ENCODE measurements at regions not wholly inside any gene's neighbourhood (a gene's known extent, or its start where the extent isn't known, plus 50 kb on each side); places are given as distances from the start of the nearest gene placed in this dataset.

GRCh38 chr7:115689941-115690340 is 340.6 kb downstream of the TFEC start (continued):
- no peak for TF ChIP-seq CTCFL (IDR thresholded peaks at IDR 0.05; ENCODE audit: borderline replicate concordance, insufficient read depth, low read depth, low read length, poor library complexity, severe bottlenecking)

- H3K9ac ChIP-seq (ENCODE audit: insufficient read depth in 1 of 2, low read depth in 2 of 2, low read length in 2 of 2): no peak overlapping the region
- H3K79me2 ChIP-seq (ENCODE audit: control insufficient read depth, insufficient read depth, low read length): no peaks in the 10 kb centered on the region
- no peak for TF ChIP-seq GABPA (tag; conservative IDR thresholded peaks at IDR 0.05; ENCODE audit: low read depth)
- TF ChIP-seq ZNF584 (CRISPR knock-in tag; IDR thresholded peaks at IDR 0.05; ENCODE audit: low read depth): no peak
- TF ChIP-seq ZNF184 (CRISPR knock-in tag; IDR thresholded peaks at IDR 0.05): no peak
- no peak for TF ChIP-seq SREBF1 (IDR thresholded peaks at IDR 0.05; ENCODE audit: borderline replicate concordance, low read depth, low read length)
- TF ChIP-seq POLR2H (tag; IDR thresholded peaks at IDR 0.05; ENCODE audit: low read depth): no peak
- no peak for TF ChIP-seq HMBOX1 (IDR thresholded peaks at IDR 0.05)
- no peak for TF ChIP-seq EP400 (IDR thresholded peaks at IDR 0.05)
- TF ChIP-seq MBD1 (CRISPR knock-in tag; IDR thresholded peaks at IDR 0.05): no peak
- no peak for TF ChIP-seq ZNF589 (CRISPR knock-in tag; IDR thresholded peaks at IDR 0.05; ENCODE audit: low read depth)
- TF ChIP-seq ZNF586 (CRISPR knock-in tag; conservative IDR thresholded peaks at IDR 0.05): no peak
- BruUV-seq (replicated peaks): no TSS peak
- no peak overlapping the region for H3K4me3 ChIP-seq
- no peaks in the 10 kb centered on the region for H4K20me1 ChIP-seq (replicated peaks; ENCODE audit: control insufficient read depth, insufficient read depth, low read length)
- POLR2A ChIA-PET: no interaction called here
- no peak for FAIRE-seq
- no peak for DNase-seq (ENCODE audit: extremely low read depth in 1 of 4, low spot score in 3 of 4)
- H3K27ac ChIP-seq (ENCODE audit: extremely low read depth, low read depth, low read length): no peak overlapping the region
- H3K36me3 ChIP-seq (ENCODE audit: control insufficient read depth, insufficient read depth, low read length): no peaks in the 10 kb centered on the region
- intact Hi-C loops (cut with micrococcal nuclease): no loop called here
- in situ Hi-C loops (cut with MboI): no loop called here
- H3K27me3 ChIP-seq (ENCODE audit: control insufficient read depth in 2 of 2, insufficient read depth in 2 of 2, low read length in 2 of 2): no peaks in the 10 kb centered on the region
- H3K9me3 ChIP-seq (replicated peaks; ENCODE audit: control insufficient read depth, insufficient read depth, low read depth, low read length): no peaks in the 10 kb centered on the region; the same call in 1 of the 2 replicates
- WGBS (ENCODE audit: insufficient coverage, low coverage, missing lambda C conversion rate): 3% methylated on average over 3 of the region's 3 CpGs
- no peaks in the 10 kb centered on the region for H3K9me1 ChIP-seq (ENCODE audit: control insufficient read depth, insufficient read depth, low read length)
- no peak overlapping the region for H3K4me2 ChIP-seq (ENCODE audit: insufficient read depth, low read length)
- H3K4me1 ChIP-seq (replicated peaks in 1 of 2; ENCODE audit: control insufficient read depth in 2 of 2, insufficient read depth in 2 of 2, low read length in 2 of 2): no peaks in the 10 kb centered on the region
- CTCF ChIA-PET (ENCODE audit: low intra/inter-chr PET ratio): no interaction called here
- ATAC-seq: no peak
- no peak overlapping the region for H2AFZ ChIP-seq (ENCODE audit: low read depth, low read length)
Observed at GRCh38 chr7:115683093-115683492, 347.5 kb downstream of the TFEC start.
